ENCODE measurements at regions not wholly inside any gene's neighbourhood (a gene's known extent, or its start where the extent isn't known, plus 50 kb on each side); places are given as distances from the start of the nearest gene placed in this dataset.

DNA sequence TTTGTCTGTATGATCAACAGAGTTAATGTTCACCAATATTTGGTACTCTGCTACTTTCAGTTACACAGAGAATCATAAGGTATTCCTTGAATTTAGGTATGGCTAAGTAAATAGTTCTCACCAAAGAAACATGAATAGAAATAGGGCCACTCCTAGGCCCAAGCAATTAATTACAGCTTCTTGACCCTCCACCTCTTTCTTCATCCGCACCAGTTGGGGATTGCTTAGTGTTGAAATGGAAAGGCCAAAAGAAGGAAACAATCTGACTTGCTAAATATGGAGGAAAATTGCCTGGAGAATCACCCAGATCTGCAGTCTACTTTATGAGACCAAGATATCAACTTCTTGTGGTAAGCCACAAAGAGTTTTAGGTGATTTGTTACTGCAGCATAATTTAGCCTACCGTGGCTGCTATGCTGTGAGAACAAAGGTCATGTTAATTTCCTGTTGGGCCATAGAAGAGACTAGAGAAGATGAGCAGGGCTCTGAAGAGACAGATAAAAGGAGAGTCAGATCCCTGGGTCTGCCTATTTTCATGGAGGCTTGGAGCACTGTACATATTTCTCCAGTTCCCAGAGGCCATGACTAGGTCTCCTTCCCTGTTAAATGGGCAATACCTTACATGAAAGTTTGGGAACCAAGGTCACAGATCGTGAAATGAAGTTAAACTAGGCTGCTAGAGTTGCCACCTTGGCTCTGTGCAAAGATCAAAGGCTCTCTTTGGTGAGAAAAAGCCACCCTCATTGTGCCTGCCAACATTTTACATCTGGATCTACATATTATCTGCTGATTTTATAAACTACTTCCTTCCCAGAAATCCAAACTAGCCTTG is 93.3 kb upstream of the GDF10 start:
- TF ChIP-seq POLR2A (IDR thresholded peaks at IDR 0.05), result no peak
- TF ChIP-seq, protein P1, sequence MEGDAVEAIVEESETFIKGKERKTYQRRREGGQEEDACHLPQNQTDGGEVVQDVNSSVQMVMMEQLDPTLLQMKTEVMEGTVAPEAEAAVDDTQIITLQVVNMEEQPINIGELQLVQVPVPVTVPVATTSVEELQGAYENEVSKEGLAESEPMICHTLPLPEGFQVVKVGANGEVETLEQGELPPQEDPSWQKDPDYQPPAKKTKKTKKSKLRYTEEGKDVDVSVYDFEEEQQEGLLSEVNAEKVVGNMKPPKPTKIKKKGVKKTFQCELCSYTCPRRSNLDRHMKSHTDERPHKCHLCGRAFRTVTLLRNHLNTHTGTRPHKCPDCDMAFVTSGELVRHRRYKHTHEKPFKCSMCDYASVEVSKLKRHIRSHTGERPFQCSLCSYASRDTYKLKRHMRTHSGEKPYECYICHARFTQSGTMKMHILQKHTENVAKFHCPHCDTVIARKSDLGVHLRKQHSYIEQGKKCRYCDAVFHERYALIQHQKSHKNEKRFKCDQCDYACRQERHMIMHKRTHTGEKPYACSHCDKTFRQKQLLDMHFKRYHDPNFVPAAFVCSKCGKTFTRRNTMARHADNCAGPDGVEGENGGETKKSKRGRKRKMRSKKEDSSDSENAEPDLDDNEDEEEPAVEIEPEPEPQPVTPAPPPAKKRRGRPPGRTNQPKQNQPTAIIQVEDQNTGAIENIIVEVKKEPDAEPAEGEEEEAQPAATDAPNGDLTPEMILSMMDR (IDR thresholded peaks at IDR 0.05), result no peak
- DNase-seq (ENCODE audit: low spot score in 2 of 2), result no peak
- 69 to 77% methylated on average over 3 of the region's 3 CpGs for WGBS, 2 donors
- H3K4me3 ChIP-seq (ENCODE audit: low read depth, poor library complexity, severe bottlenecking), result no peak overlapping the region
- intact Hi-C loops (cut with DNase I; ENCODE audit: low total_unique reads), result no loop called here

DNA sequence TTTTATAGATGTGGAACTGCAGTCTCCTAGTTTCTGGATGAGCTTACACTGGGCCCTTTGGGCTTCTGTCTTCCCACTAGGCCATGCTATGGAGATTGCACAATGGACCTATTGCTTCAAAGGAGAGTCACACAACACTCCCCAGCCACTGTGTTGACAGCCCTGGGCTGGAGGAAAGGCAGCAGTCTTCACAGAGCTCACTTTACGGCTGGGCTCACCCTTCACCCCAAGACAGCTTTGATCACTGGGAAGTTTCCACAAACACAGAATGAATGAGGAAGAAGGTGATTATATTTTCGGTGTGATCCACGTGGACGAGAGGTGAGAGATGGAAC is 92.7 kb upstream of the GDF10 start:
- intact Hi-C loops (cut with DNase I; ENCODE audit: low total_unique reads), result no loop called here
- DNase-seq (ENCODE audit: low spot score in 2 of 2), result no peak
- WGBS, 2 donors, result 82 to 88% methylated on average over 4 of the region's 4 CpGs
- H3K4me3 ChIP-seq (ENCODE audit: low read depth, poor library complexity, severe bottlenecking), result no peak overlapping the region
- no peak for TF ChIP-seq POLR2A (IDR thresholded peaks at IDR 0.05)
- TF ChIP-seq, protein P1 (IDR thresholded peaks at IDR 0.05), result no peak

DNA sequence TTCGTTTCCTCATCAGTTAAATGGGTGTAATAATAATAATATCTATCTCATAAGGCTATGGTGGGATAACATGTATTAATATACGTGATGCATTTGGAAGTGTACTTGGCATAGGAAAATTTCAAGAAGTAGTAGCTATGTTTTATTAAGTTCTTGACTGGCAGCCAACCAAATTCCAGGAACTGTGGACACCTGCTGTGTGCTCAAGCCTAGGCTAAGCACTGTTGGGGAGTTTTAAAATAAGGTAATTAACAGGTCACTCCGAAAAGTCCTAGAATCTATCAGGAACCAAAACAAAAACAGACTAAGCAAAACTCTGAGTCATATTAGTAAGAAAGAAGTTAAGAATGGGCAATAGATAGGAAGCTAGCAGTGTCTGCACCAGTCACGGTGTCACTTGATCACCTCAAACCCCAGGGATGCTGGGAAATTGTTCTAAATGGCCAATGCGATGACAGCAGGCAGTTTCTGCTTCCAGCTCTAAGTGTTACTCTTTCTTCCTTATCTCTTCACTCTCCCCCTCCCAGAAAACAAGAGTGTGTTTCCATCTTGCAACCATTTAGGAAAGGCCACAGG is 92.0 kb upstream of the GDF10 start:
- H3K4me3 ChIP-seq (ENCODE audit: low read depth, poor library complexity, severe bottlenecking), result no peak overlapping the region
- intact Hi-C loops (cut with DNase I; ENCODE audit: low total_unique reads), result no loop called here
- DNase-seq (ENCODE audit: low spot score in 2 of 2), result no peak
- WGBS, 2 donors, result 90 to 91% methylated on average over 5 of the region's 5 CpGs
- TF ChIP-seq POLR2A (IDR thresholded peaks at IDR 0.05), result no peak
- TF ChIP-seq, protein P1 (IDR thresholded peaks at IDR 0.05), result no peak

DNA sequence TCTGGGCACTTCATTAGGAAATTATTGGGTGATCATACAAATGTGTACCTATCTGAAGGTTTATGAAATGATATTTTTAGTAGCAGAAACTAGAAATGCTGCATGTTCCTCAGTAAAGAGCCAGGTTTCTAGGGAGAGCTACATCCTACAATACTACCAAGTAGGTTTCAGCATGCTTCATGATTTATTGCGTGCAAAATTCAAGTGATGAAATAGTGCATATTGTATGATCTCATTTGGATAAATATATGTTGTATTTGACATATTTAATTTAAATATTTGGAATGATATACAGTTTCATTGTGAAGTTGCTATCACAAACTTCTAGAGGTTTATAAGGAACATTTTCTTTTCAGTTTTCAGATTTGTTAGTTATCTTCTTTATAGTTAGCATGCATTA is 90.5 kb upstream of the GDF10 start:
- WGBS, 2 donors, result 65 to 72% methylated on average over 1 of the region's 1 CpG
- no peak overlapping the region for H3K4me3 ChIP-seq (ENCODE audit: low read depth, poor library complexity, severe bottlenecking)
- no peak for TF ChIP-seq POLR2A (IDR thresholded peaks at IDR 0.05)
- TF ChIP-seq, protein P1 (IDR thresholded peaks at IDR 0.05), result no peak
- intact Hi-C loops (cut with DNase I; ENCODE audit: low total_unique reads), result no loop called here
- no peak for DNase-seq (ENCODE audit: low spot score in 2 of 2)

DNA sequence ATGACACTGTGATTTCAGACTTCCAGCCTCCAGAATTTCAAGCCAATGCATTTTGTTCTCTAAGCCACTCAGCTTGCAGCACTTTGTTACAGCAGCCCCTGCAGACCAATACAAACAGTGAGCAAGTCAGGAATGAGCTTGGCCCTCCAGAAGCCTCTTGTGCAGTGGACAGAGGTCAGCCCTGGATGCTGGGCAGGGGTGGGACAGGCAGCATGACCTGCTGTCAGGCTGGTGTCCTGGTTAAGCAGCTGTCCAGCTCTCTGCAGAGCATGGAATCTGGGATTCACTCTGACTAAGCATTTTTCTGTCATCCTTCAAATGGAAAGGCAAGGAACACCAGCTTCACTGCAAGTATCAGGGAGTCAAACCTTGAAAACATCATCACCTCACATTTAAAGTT is 85.5 kb upstream of the GDF10 start:
- TF ChIP-seq, protein P1 (IDR thresholded peaks at IDR 0.05), result no peak
- no peak for TF ChIP-seq POLR2A (IDR thresholded peaks at IDR 0.05)
- DNase-seq (ENCODE audit: low spot score in 2 of 2), result no peak
- intact Hi-C loops (cut with DNase I; ENCODE audit: low total_unique reads), result no loop called here
- no peak overlapping the region for H3K4me3 ChIP-seq (ENCODE audit: low read depth, poor library complexity, severe bottlenecking)

All from lower leg skin (tissue), 4 donors.